NCI-H1105 treated with DMSO at 0.1 percent for 48 hours (cell line): ENCODE measurements at regions not wholly inside any gene's neighbourhood (a gene's known extent, or its start where the extent isn't known, plus 50 kb on each side); places are given as distances from the start of the nearest gene placed in this dataset.

Experiments
- DNase-seq: peaks from one replicate; lab custom pipeline; 2025; lab: John Stamatoyannopoulos, UW

- DNase-seq: no peak
Observed at GRCh38 chr20:40958598-40958997, 70.0 kb upstream of the TOP1 start.

GRCh38 chr20:40959325-40960092 lies 69.1 kb upstream of the TOP1 start:
- no peak for DNase-seq

GRCh38 chr20:40960101-40960500 lies 68.5 kb upstream of the TOP1 start:
- no peak for DNase-seq

GRCh38 chr20:40960521-40960956 lies 68.1 kb upstream of the TOP1 start:
- DNase-seq: no peak

GRCh38 chr20:40961176-40961575 lies 67.4 kb upstream of the TOP1 start:
- DNase-seq: no peak

- no peak for DNase-seq
Observed at GRCh38 chr20:40961686-40962640, 66.7 kb upstream of the TOP1 start.

GRCh38 chr20:40962733-40963504 lies 65.7 kb upstream of the TOP1 start:
- DNase-seq: peak; percentile 61

- no peak for DNase-seq
Observed at GRCh38 chr20:40963505-40963845, 65.1 kb upstream of the TOP1 start.

- DNase-seq: no peak
Observed at GRCh38 chr20:40965671-40966070, 63.0 kb upstream of the TOP1 start.

- DNase-seq: no peak
Observed at GRCh38 chr20:40966103-40966502, 62.5 kb upstream of the TOP1 start.

- no peak for DNase-seq
Observed at GRCh38 chr20:40966516-40967185, 62.0 kb upstream of the TOP1 start.

- DNase-seq: no peak
Observed at GRCh38 chr20:40967700-40968099, 60.9 kb upstream of the TOP1 start.

GRCh38 chr20:40968816-40969562 lies 59.6 kb upstream of the TOP1 start:
- DNase-seq: peak; percentile 52

GRCh38 chr20:40970218-40970617 lies 58.4 kb upstream of the TOP1 start:
- DNase-seq: no peak

GRCh38 chr20:40977218-40977617 lies 51.4 kb upstream of the TOP1 start:
- no peak for DNase-seq

GRCh38 chr20:40978761-40979160 lies 49.9 kb upstream of the TOP1 start:
- DNase-seq: no peak
